ENCODE measurements at regions not wholly inside any gene's neighbourhood (a gene's known extent, or its start where the extent isn't known, plus 50 kb on each side); places are given as distances from the start of the nearest gene placed in this dataset.

DNA sequence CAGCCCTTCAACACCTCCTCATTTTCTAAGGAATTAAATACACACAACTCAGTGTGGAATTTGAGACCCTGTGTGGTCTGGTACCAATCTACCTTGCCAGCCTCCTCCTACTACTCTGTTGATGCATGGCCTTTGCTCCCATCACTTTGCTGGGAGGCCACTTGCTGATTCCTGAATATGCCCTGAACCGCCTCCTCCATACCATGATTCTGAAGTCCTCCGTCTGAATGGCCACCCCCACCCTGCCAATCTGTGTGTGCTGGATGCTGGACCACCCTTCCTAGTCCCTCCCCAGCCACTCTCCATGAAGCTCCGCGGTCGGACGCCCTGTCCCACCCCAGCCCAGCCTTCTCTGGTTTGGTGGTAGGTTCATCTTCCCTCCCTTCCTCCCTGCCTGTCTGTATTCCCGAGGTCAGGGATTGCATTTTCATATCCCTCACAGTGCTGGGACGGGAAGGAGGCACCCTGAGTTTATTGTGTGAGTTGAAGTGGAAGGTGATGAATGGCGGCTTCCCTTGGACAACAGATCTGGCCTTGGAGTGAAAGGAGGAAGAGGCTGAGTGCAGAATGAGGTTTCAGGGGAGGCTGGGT is 138.3 kb downstream of the CDC5L start:
- Histone ChIP-seq H3K9me3 (ENCODE audit: low read depth, low read length) (no peaks in the 10 kb centered on the region), H3K4me2 (ENCODE audit: insufficient read depth, low read length) (no peak overlapping the region), H3K27me3 (ENCODE audit: insufficient read depth, low read length) (peaks cover 7% of the 10 kb centered on the region), H3K4me1 (ENCODE audit: insufficient read depth, low read length) (no peaks in the 10 kb centered on the region), H2AFZ (ENCODE audit: low read length) (no peak overlapping the region), H3K36me3 (ENCODE audit: insufficient read depth, low read length) (no peaks in the 10 kb centered on the region), H4K20me1 (ENCODE audit: insufficient read depth, low read length) (no peaks in the 10 kb centered on the region), H3K79me2 (ENCODE audit: insufficient read depth, low read length) (no peaks in the 10 kb centered on the region), H3K27ac (ENCODE audit: low read depth, low read length) (no peak overlapping the region), H3K4me3 (ENCODE audit: insufficient read depth, low read length) (no peak overlapping the region)
- TF ChIP-seq, protein P1, sequence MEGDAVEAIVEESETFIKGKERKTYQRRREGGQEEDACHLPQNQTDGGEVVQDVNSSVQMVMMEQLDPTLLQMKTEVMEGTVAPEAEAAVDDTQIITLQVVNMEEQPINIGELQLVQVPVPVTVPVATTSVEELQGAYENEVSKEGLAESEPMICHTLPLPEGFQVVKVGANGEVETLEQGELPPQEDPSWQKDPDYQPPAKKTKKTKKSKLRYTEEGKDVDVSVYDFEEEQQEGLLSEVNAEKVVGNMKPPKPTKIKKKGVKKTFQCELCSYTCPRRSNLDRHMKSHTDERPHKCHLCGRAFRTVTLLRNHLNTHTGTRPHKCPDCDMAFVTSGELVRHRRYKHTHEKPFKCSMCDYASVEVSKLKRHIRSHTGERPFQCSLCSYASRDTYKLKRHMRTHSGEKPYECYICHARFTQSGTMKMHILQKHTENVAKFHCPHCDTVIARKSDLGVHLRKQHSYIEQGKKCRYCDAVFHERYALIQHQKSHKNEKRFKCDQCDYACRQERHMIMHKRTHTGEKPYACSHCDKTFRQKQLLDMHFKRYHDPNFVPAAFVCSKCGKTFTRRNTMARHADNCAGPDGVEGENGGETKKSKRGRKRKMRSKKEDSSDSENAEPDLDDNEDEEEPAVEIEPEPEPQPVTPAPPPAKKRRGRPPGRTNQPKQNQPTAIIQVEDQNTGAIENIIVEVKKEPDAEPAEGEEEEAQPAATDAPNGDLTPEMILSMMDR (IDR thresholded peaks at IDR 0.05; ENCODE audit: extremely low read depth, low read depth, low read length), result no peak
- no peak for DNase-seq (ENCODE audit: insufficient read length, low spot score, missing footprints)

DNA sequence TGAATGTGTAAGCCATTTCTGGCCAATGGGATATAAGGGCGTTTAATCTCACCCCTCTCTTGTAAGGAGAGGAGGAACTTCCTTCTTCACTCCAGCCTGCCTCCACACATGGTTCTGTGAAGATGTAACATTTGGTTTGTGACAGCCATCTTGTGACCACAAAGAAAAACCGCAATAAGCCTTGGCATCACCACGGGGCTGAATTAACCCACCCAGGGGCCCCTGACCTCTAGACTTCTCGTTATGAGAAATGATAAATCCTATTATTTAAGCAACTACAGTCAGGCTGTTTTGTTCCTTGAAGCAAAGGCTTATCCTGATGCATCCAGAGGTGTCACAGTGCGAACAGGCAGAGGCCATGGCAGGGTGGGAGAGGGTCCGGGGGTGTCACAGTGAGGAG is 139.7 kb downstream of the CDC5L start:
- Histone ChIP-seq H3K79me2 (ENCODE audit: insufficient read depth, low read length) (no peaks in the 10 kb centered on the region), H3K4me2 (ENCODE audit: insufficient read depth, low read length) (no peak overlapping the region), H2AFZ (ENCODE audit: low read length) (no peak overlapping the region), H3K4me3 (ENCODE audit: insufficient read depth, low read length) (no peak overlapping the region), H3K9me3 (ENCODE audit: low read depth, low read length) (no peaks in the 10 kb centered on the region), H3K36me3 (ENCODE audit: insufficient read depth, low read length) (no peaks in the 10 kb centered on the region), H3K27ac (ENCODE audit: low read depth, low read length) (no peak overlapping the region), H3K4me1 (ENCODE audit: insufficient read depth, low read length) (no peaks in the 10 kb centered on the region), H3K27me3 (ENCODE audit: insufficient read depth, low read length) (peaks cover 8% of the 10 kb centered on the region), H4K20me1 (ENCODE audit: insufficient read depth, low read length) (no peaks in the 10 kb centered on the region)
- DNase-seq (ENCODE audit: insufficient read length, low spot score, missing footprints), result no peak
- TF ChIP-seq, protein P1 (IDR thresholded peaks at IDR 0.05; ENCODE audit: extremely low read depth, low read depth, low read length), result no peak

DNA sequence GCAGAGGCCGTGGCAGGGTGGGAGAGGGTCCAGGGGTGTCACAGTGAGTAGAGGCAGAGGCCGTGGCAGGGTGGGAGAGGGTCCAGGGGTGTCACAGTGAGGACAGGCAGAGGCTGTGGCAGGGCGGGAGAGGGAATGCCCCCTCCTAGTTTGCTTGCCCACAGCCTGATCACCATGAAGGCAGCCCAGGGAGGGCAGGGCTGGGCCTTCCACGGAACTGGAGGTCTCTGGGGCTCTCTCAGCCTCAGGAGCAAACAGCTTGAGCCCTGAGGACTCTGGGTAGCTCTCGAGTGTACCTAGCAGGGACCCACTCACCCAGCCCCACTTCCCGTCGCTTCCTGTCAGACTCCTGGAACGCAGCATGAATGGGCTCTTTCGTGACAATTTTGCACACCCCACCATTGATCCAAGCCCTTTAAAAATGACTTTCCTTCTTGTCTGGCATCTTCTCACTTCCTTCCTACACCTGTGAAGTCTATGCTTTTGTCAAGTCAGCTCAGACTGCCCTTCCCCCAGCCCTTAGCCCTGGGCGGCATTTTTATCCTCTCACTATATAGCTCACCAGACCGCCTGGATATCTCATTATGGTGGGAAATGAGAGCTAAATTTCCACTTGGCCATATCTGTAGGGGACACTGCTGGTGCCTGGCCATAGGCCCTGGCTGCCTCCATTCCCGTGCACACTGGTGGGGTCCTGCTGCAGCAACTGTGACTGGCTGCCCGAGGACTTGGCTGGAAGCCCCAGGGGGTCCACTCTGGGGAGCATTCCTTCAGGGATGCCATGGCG is 140.3 kb downstream of the CDC5L start:
- TF ChIP-seq, protein P1 (IDR thresholded peaks at IDR 0.05; ENCODE audit: extremely low read depth, low read depth, low read length), result no peak
- no peaks in the 10 kb centered on the region for H4K20me1 ChIP-seq (ENCODE audit: insufficient read depth, low read length)
- no peak overlapping the region for H3K27ac ChIP-seq (ENCODE audit: low read depth, low read length)
- H3K4me3 ChIP-seq (ENCODE audit: insufficient read depth, low read length), result no peak overlapping the region
- H3K79me2 ChIP-seq (ENCODE audit: insufficient read depth, low read length), result no peaks in the 10 kb centered on the region
- peak; percentile 58 for DNase-seq (ENCODE audit: insufficient read length, low spot score, missing footprints)
- H2AFZ ChIP-seq (ENCODE audit: low read length), result no peak overlapping the region
- H3K4me1 ChIP-seq (ENCODE audit: insufficient read depth, low read length), result no peaks in the 10 kb centered on the region
- no peaks in the 10 kb centered on the region for H3K36me3 ChIP-seq (ENCODE audit: insufficient read depth, low read length)
- no peaks in the 10 kb centered on the region for H3K9me3 ChIP-seq (ENCODE audit: low read depth, low read length)
- peaks cover 8% of the 10 kb centered on the region for H3K27me3 ChIP-seq (ENCODE audit: insufficient read depth, low read length)
- H3K4me2 ChIP-seq (ENCODE audit: insufficient read depth, low read length), result no peak overlapping the region

DNA sequence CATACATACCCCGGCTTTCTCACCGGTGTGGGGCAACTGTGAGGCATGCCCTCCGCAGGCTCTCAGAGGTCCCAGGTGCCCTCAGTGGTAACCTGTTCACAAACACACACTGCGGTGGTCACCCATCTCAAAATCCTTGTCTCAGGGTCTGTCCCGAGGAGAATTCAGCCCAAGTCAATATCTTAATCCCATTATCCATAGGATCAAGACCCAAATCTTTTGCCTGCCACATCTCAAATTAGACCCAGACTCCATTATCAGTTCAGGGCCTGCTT is 140.8 kb downstream of the CDC5L start:
- Histone ChIP-seq H3K4me3 (ENCODE audit: insufficient read depth, low read length) (no peak overlapping the region), H3K36me3 (ENCODE audit: insufficient read depth, low read length) (no peaks in the 10 kb centered on the region), H3K4me1 (ENCODE audit: insufficient read depth, low read length) (no peaks in the 10 kb centered on the region), H3K79me2 (ENCODE audit: insufficient read depth, low read length) (no peaks in the 10 kb centered on the region), H3K4me2 (ENCODE audit: insufficient read depth, low read length) (no peak overlapping the region), H4K20me1 (ENCODE audit: insufficient read depth, low read length) (no peaks in the 10 kb centered on the region), H3K27ac (ENCODE audit: low read depth, low read length) (no peak overlapping the region), H2AFZ (ENCODE audit: low read length) (no peak overlapping the region), H3K27me3 (ENCODE audit: insufficient read depth, low read length) (peaks cover 8% of the 10 kb centered on the region), H3K9me3 (ENCODE audit: low read depth, low read length) (no peaks in the 10 kb centered on the region)
- no peak for DNase-seq (ENCODE audit: insufficient read length, low spot score, missing footprints)
- TF ChIP-seq, protein P1 (IDR thresholded peaks at IDR 0.05; ENCODE audit: extremely low read depth, low read depth, low read length), result no peak

Data from osteoblast (primary cell).